ENCODE measurements at regions not wholly inside any gene's neighbourhood (a gene's known extent, or its start where the extent isn't known, plus 50 kb on each side); places are given as distances from the start of the nearest gene placed in this dataset.

GRCh38 chr20:40603057-40603651 lies 85.9 kb downstream of the MAFB start (continued):
- no peak for TF ChIP-seq ETS1 (IDR thresholded peaks at IDR 0.05)
- no peak for TF ChIP-seq REST (IDR thresholded peaks at IDR 0.05; ENCODE audit: unreplicated experiment)
- TF ChIP-seq STAT1 (IDR thresholded peaks at IDR 0.05; ENCODE audit: unreplicated experiment) = no peak
- TF ChIP-seq ZNF114 (CRISPR knock-in tag; IDR thresholded peaks at IDR 0.05) = no peak
- TF ChIP-seq EZH2 (IDR thresholded peaks at IDR 0.05; ENCODE audit: low read depth, unreplicated experiment) = no peak
- TF ChIP-seq ZNF331 (CRISPR knock-in tag; IDR thresholded peaks at IDR 0.05; ENCODE audit: low read depth) = no peak

- no peak overlapping the region for H3K27ac ChIP-seq (ENCODE audit: low read depth)
- no peak overlapping the region for H3K4me3 ChIP-seq
- no peaks in the 10 kb centered on the region for H3K36me3 ChIP-seq (ENCODE audit: insufficient read depth)
- H3K4me2 ChIP-seq = no peak overlapping the region
- ATAC-seq = no peak
- no peaks in the 10 kb centered on the region for H3K27me3 ChIP-seq (ENCODE audit: insufficient read depth)
- no peak for DNase-seq (ENCODE audit: low spot score)
- Mint-ChIP-seq H3K4me3 (no peak overlapping the region), H3K4me1 (0 out of 3 replicates have a peak, but pooled peaks cover 2% of the 10 kb centered on the region), H3K9me3 (peaks cover 22% of the 10 kb centered on the region), H3K27ac (no peak overlapping the region), H3K36me3 (ENCODE audit: low read depth) (peaks cover 13% of the 10 kb centered on the region; the same call in 2 of the 3 replicates), H3K27me3 (ENCODE audit: insufficient read depth, low read depth, poor library complexity) (peaks cover 1% of the 10 kb centered on the region)
- H3K4me1 ChIP-seq (ENCODE audit: insufficient read depth) = no peaks in the 10 kb centered on the region
- no peaks in the 10 kb centered on the region for H4K20me1 ChIP-seq (replicated peaks; ENCODE audit: insufficient read depth)
- H3K79me2 ChIP-seq (replicated peaks; ENCODE audit: insufficient read depth) = no peaks in the 10 kb centered on the region
- TF ChIP-seq POLR2AphosphoS5 (IDR thresholded peaks at IDR 0.05; ENCODE audit: low read depth) (no peak), JUNB (IDR thresholded peaks at IDR 0.05; ENCODE audit: unreplicated experiment) (no peak), EZH2phosphoT487 (IDR thresholded peaks at IDR 0.05; ENCODE audit: unreplicated experiment) (no peak), ZNF331 (CRISPR knock-in tag; IDR thresholded peaks at IDR 0.05; ENCODE audit: low read depth) (no peak), CREB1 (CRISPR knock-in tag; IDR thresholded peaks at IDR 0.05; ENCODE audit: low read depth) (no peak), CTCF (conservative IDR thresholded peaks at IDR 0.05; ENCODE audit: low read depth in 2 of 2) (no peak)
- H3K9me2 ChIP-seq (ENCODE audit: insufficient read depth) = 0 out of 2 replicates have a peak, but pooled peaks cover 3% of the 10 kb centered on the region
- H3F3A ChIP-seq (replicated peaks; ENCODE audit: low read depth) = no peaks in the 10 kb centered on the region
- H2AFZ ChIP-seq = no peak overlapping the region
Observed at GRCh38 chr20:40602381-40602780, 86.7 kb downstream of the MAFB start.
